Dedifferentiated amniotic fluid mesenchymal stem cell (primary cell): ENCODE measurements at regions not wholly inside any gene's neighbourhood (a gene's known extent, or its start where the extent isn't known, plus 50 kb on each side); places are given as distances from the start of the nearest gene placed in this dataset.
"Not testable (repeated sequence)": the region's sequence is repeated elsewhere in the genome, so short reads cannot be mapped to it uniquely, and the experiment has no call there.

Source experiments
- DNase-seq: peaks from one replicate; pipeline ENCODE4 v3.0.0-alpha.2; 2016; ENCODE audit errors: extremely low spot score

DNA sequence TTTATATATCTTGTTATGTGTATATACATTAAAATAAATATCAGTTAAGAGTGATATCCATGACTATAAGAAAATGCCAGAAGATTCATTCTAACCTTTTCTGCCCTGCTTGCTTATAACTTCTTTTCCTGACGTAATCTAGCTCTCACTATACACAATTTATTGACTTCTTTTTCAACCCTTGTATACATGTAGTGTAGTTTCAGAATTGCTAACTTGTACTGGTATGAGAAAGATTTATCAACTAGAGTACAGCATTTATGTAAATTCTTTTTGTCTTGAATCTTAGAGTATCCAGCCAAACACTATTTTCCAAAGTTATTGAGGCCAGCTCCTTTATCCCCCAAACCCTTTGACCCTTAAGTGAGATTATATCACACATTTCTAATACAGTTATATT is 798.0 kb upstream of the RAB6C start:
- no peak for DNase-seq

DNA sequence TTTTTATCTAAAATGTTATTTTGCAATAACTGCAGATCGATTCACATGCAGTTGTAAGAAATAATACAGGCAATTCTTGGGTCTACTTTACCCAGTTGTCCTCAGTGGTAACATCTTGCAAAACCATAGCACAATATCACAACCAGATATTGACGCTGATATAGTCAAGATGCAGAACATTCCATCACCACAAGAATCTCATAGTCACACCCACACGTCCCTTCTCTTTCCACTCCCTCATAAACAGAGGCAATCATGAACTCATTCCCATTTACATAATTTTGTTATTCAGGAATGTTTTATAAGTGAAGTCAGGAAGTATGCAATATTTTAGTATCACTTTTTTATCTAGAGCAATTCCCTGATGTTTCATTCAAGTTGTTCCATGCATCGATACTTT is 797.5 kb upstream of the RAB6C start:
- no peak for DNase-seq

DNA sequence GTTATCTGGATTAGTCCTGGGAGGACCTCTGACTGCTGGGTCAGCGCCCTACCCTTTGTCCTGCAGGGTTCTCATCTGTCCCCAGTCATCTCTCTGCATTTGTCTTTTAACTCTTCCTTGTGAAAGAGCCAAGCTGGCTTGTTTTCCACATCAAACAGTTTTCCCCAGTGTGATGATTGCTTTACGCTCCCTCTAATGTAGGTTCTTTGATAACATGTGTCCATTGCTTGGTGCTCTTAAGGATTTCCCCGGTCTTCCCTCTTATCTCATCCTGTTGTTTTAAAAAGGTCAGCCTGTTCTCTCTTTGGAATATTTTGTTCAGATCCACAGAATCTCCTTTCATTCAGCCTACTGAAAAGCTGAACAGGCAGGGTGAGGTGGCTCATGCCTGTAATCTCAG is 792.1 kb upstream of the RAB6C start:
- DNase-seq, result no peak

DNA sequence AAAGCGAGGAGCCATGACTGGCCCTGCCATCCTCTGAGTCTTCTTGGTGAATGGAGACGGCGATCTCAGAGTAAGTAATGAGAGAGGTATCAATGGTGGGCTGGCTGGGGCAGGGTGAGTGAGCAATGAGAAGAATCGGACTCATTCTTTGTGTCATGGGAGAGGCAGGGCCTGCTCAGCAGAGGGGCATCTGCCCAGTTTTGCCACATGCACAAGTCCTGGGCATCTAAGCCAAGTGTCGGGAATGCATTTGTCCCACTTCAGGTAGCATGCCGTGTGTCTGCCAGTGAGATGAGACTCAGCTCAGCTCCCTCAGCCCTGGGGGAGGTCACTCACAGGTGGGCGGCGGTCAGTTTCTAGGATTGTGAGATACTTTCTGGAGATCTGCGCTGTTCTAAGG is 791.0 kb upstream of the RAB6C start:
- DNase-seq, result no peak

DNA sequence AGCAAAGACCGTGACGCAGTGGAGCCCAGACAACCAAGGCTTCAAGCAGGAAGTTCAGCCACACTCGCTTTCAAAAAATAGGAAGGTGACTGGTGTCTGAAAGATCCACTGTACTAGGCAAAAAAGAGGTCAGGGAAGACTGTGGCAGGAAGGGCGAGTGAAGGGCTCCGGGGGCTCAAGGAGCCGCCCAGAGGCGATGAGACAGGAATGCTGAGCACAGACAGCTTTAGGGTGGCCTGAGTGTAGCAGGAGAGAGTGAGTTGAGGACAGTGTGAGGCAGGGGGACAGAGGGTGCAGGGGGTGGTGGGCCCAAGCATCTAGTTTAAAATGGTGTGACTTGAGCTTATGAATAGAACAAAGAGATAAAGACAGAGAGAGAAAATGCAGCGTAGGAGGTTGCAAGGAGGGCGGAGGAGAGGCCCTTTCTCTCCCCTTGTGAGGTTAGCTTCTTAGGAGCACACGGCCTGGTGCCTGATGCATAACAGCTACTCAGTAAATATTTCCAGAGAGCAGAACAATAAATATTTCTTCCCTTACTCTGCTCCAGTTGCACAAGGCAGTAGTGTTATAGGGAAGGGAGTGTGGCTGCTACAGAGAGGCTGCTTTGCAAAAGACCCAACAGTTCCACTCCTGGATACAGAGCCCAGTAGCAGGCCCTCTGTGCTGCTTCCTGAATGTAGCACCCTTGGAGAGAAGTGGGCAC is 789.7 kb upstream of the RAB6C start:
- no peak for DNase-seq

DNA sequence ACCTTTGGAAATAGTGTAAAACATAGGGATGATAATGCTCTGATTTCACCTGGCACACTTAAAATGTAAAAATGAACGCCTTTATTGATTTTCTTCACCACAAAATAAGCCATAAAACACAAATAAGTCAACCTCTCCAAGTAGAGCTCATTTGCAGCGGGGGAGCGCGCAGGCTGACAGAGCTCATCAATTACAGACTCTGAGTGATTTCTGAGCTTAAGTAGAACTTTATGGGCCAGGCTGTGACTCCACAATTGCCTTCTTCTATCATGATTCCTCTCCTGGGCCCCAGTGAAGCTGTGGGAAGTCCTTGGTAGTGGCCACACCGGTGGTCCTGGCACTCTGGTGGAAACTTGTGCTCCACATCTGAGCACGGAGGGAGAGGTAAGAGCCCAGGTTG is 789.0 kb upstream of the RAB6C start:
- DNase-seq, result no peak

DNA sequence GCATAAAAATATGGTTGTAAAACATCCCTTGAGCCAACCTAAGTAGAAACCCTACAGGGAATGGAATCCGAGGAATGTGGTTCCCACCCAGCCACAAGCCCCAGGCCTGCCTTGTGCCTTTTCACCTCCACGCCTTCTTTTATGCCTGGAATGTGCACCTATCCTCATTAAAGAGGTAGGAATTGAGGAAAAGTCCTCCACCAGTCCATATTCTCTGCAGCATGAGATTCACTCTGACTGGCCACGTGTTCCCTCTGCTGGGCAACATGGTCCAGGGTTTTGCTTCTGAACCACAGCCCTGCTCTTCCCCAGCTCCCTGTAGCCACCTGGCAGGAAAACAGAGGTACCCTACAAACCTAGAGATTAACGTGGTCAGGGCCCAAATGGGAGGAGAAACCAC is 787.9 kb upstream of the RAB6C start:
- no peak for DNase-seq

DNA sequence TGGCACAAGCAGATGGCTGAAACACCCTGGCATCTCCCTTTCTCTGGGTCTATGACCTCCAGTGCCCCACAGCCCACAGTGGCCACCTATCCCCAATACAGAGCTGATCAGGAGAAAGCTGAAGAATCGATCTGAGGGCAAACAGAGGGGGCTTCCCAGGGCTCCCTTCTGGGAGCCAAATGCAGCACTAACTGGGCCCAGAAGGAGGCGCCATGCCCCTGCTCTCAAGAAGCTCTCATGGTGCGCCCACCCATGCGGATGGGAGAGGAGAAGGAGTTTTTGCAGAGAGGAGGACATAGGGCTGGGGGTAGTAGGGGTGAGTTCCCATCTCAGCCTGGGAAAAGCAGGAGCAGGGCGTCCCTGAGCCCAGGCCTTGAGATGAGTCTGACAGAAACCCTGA is 787.3 kb upstream of the RAB6C start:
- no peak for DNase-seq

DNA sequence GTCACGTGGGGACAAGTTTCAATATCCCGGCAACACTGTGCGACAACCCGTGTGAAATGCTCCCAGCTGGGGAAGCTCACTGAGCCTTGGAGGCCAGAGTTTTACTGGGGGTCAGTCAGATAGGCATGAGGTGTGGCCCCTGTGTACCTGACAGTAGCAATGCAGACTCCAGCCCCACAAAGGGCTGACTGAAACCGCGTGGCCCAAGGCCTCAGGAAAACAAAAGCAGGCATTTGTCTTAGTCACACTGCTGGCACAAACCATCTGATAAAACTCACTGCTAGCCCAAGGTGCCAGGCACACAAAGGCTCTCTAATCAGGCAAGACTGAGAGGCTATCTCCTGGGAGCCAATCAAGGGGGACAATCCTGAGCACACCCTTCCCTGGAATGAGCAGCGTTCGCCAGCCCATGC is 786.6 kb upstream of the RAB6C start:
- DNase-seq, result no peak

DNA sequence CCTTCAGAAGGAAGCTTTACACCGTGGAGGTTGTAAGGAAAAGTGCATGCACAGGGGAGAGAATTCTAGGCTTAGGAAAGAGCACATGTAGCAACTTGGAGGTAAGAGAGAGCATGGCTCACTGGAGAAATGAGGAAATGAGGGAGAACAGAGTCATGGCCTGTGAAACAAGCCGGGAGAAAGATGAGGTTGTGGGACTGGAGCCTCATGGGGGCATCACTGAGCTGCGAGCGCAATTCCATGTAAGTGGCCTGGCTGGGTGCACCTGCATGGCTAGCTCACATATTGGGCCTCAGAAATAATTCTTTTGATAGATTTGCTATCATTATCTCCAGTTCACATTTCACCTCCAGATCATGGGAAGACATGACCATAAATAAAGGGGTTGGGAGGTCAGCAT is 785.5 kb upstream of the RAB6C start:
- DNase-seq, result no peak

DNA sequence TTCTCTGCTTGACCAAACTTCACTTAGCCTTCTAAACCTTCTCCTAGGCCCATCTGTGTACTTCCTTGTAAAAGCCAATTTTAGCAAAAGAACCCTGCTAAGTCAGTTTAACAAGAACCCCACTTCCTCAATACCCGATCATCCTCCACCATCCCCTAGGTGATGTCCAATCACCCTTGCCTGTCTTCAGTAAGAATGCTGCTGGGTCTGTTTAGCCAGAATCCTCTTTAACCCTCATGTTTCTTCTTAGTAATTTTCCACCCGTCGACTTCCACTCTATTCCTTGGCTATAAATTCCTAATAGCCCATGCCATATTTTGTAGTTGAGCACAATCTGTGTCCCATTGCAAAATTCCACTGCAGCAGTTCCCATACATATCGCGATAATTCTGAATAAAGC is 780.0 kb upstream of the RAB6C start:
- DNase-seq, result no peak

DNA sequence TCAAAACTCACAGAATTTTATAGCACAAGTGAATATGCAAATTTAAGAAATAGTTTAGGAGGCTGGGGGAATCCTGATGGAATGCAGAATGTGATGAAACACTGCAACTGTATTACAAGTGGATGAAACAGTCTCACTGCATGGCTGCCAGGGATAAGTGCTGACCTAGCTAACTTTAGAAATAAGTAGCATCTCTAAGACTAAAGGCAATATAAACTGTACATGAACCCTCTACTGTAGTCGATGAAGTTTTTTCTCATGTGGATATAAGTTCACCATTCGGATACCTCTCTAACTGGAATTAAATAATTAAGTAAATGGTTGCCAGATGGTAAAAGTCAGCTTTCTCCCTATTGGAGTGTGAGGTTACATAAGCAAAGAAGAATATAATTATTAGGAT is 777.8 kb upstream of the RAB6C start:
- DNase-seq, result no peak

DNA sequence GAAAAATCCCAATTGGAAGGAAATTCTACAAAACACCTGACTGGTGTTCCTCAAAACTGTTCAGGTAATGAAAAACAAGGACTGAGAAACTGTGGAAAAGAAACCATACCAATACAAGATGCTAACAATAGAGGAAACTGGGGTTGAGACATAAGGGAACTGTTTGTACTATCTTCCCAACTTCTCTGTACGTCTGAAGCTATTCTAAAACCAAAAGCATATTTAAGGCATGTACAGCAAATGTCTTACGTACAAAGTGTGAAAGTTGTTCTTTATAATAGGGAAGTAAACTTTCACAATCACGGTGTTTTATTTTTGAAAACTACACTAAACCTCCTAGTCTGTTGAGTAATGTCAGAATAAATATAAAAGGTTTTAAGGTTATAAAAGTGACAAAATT is 776.1 kb upstream of the RAB6C start:
- no peak for DNase-seq

DNA sequence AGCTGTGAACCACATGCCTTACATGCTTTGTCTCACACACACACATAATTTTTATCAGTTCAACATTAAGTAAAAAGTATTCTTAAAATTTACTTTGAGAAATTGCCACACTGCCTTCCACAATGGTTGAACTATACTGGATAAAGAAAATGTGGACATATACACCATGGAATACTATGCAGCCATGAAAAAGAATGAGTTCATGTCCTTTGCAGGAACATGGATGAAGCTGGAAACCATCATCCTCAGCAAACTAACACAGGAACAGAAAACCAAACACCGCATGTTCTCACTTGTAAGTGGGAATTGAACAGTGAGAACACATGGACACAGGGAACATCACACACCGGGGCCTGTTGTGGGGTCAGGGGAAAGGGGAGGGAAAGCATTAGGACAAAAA is 774.9 kb upstream of the RAB6C start:
- DNase-seq, result not testable (repeated sequence)

DNA sequence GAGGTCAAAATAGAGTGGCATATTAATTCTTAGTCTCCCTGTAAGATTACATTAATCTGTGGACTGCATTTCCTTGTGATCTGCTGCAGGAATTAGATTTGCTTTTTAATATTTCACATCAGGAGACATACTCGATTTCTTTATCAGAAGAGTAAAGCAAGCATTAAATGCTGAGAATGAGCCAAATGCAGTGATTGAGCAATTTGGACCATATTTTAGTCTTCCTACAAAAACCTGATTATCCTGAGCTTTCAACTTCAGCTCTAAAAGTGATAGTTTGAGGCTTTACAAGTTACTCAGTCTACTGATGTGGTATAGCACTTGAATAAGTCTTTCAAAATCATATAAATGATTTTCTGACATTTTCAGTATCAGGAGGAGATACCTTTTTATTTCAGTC is 774.3 kb upstream of the RAB6C start:
- no peak for DNase-seq

DNA sequence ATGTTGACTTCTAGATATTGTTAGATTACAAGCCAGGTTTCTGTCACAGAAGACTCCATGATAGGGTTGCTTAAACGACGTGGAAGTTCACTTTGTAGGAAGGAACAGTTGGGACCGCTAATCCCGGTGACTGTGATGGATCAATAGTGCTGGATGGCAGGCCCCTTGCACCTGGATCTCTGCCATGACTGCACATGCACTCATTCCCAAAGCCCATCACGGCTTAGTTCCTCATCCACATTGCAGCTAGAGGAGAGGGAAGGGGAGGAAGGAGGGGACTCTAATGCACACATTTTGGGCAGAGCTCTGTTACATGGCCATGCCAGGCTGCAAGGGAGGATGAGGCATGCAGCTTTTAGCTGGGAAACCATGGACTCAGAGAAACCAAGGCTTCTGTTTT is 773.7 kb upstream of the RAB6C start:
- no peak for DNase-seq

DNA sequence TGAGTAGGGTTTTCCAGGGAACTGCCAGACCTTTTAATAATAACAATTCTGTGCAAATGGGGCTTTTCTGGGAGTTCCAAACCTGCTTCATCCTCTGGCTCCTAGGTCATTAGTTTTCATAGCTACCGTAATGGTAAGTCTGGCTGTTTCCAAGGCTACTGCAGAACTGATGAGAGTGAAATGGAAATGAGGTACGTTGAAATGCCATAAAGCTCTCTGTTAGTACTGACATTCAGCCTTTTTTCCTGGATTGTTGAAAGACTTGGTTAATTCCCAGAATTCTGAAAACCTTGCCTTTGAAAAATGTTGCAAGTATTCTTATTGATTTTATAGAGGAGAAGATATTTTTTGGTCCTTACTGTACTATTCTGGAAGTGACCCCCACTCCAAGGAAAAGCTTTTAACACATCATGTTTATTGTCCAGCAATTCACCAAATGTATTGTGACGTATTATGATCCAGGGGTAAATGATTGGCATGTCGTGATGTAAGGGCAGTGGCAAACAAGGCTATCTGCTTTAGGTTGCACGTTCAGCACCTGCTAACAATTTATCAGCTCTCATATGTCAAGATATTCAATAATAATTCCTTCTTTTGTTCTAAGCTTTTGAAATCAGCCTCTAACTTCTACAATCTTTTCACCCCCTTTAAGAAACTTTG is 767.0 kb upstream of the RAB6C start:
- DNase-seq, result no peak

DNA sequence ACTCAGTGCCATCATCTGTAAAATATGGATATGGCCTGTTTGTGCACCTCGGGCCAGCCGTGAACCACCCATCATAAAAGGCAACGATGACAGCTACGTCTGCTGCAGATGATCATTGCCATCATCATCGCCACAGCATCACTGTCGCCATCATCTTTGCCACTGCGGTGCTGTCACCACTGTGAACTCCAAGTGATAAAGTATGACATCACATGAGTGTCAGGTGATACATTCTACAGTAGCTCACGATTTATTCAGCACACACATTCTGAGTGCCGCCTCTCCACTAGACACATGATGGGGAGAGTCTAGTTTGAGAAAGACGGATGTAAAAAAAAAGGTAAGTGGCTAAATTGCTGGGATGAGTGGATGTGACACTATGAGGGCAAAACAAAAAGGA is 755.4 kb upstream of the RAB6C start:
- DNase-seq, result no peak

DNA sequence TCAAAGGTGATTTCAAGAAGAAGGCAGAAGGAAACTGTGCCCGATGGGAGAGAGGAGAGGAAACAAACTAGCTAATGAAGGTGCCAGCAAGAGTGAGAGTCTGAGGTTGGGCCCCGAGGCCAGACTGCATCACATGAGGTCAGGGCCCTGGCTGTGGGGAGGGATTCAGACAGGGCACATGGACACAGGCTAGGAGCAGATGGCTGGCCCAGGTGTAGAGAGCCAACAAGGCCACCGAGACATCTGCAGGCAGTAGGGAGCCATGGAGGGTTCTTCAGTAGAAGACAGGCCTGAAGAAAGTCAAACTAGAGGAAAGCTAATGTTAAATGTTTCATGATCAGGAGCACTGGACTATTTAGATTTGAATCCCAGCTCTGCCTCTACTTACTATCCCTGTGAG is 755.0 kb upstream of the RAB6C start:
- no peak for DNase-seq

DNA sequence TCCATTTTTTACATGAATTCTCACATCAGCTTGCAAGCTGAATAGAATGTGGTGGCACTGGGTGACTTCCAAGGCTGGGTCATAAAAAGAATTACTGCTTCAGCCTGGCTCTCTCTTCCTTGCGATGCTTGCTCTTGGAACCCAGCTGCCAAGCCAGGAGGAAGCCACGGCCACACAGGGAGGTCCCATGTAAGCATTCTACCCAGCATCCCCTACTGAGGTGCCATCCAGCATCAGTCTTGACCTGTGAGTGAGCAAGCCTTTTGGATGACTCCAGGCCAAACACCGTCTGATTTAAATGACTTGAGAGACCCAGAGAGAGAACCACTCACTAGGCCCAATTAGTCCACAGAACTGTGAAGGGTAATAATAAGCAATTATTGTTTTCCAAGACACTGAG is 750.3 kb upstream of the RAB6C start:
- DNase-seq, result no peak

DNA sequence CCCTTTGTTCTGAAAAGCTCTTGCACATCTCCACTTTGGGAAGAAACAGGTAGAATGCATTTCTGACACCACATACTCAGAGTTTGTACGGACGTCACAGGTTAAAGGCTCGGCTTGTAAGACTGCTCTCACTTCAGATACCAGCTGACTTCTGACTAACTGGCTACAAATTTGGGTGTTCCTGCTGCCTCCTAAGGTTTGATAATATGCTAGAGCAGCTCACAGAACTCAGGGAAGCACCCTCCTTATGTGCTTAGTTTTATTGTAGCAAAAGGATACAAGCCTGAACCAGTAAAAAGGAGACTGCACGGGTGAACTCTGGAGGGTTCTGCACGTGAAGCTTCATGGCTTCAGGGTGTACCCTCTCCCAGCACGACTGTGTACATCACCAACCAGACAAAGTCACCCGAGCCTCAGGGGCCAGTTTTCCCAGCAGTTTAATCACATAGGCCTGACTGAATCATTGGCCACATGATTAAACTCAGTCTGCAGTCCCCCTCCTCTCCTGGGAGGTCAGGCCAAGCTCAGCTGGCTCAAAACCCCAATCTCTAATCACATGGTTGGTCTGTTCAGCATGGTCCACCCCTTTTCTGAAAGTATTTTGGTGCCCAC is 749.5 kb upstream of the RAB6C start:
- DNase-seq, result no peak

DNA sequence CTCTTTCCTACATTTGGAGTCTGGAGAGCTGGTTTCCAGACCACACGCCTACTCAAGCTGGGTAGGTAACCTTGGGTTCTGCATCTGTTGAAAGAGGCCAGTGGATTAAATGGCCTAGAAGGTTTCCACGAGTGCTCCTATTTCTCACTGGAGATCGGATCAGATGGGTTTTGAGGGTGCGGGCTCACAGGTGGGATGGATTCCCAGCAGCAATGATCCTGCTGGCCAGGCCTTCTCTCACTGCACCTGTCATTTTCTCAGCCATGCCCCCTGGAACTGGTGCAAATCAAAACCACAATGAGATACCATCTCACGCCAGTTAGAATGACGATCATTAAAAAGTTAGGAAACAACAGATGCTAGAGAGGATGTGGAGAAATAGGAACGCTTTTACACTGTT is 747.5 kb upstream of the RAB6C start:
- DNase-seq, result no peak

DNA sequence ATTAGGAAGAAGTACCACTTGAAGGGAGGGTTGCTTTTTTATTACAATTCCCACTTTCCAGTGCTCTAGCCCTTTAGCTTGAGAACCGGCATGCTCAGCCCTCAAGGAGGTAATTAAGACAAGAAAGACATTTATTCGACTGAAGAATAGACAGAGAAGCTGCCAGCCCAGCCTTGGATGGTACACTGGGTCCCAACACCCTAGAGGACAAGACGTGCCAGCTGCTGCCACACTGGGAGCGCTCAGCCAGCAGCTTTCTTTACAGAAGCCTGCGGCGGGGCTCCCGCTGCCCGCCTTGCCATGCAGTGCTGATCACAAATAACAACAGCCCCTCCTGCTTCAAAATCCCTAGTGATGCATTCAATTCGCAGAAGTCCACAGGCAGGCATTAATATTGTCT is 746.3 kb upstream of the RAB6C start:
- no peak for DNase-seq
